GM18520 (cell line): ENCODE measurements at regions not wholly inside any gene's neighbourhood (a gene's known extent, or its start where the extent isn't known, plus 50 kb on each side); places are given as distances from the start of the nearest gene placed in this dataset.

Experiments used
- ATAC-seq: cut with Tn5 transposase; IDR thresholded peaks from one replicate; pipeline ENCODE4 v1.9.1; 2021; ENCODE audit not compliant: unreplicated experiment

- ATAC-seq = no peak
These were observed 56.2 kb downstream of the TAF11L14 start for GRCh38 chr5:17690473-17690872.

GRCh38 chr5:17691762-17692161 is 57.5 kb downstream of the TAF11L14 start:
- ATAC-seq = no peak

- ATAC-seq = no peak
These were observed 60.1 kb downstream of the TAF11L14 start for GRCh38 chr5:17694371-17694770.

- ATAC-seq = no peak
These were observed 60.7 kb downstream of the TAF11L14 start for GRCh38 chr5:17694914-17695313.

GRCh38 chr5:17696627-17697026 is 62.4 kb downstream of the TAF11L14 start:
- no peak for ATAC-seq

GRCh38 chr5:17697671-17698070 is 63.4 kb downstream of the TAF11L14 start:
- ATAC-seq = no peak

- no peak for ATAC-seq
These were observed 74.9 kb downstream of the TAF11L14 start for GRCh38 chr5:17709011-17709710.

- no peak for ATAC-seq
These were observed 79.0 kb downstream of the TAF11L14 start for GRCh38 chr5:17713301-17713700.

- no peak for ATAC-seq
These were observed 79.9 kb downstream of the TAF11L14 start for GRCh38 chr5:17714186-17714585.

- ATAC-seq = no peak
These were observed 85.3 kb downstream of the TAF11L14 start for GRCh38 chr5:17719592-17719991.

- no peak for ATAC-seq
These were observed 85.8 kb downstream of the TAF11L14 start for GRCh38 chr5:17720071-17720470.

- ATAC-seq = no peak
These were observed 89.6 kb downstream of the TAF11L14 start for GRCh38 chr5:17723876-17724275.

- no peak for ATAC-seq
These were observed 92.8 kb downstream of the TAF11L14 start for GRCh38 chr5:17727098-17727497.

- no peak for ATAC-seq
These were observed 96.2 kb downstream of the TAF11L14 start for GRCh38 chr5:17730421-17730820.

GRCh38 chr5:17732351-17732923 is 98.2 kb downstream of the TAF11L14 start:
- no peak for ATAC-seq

GRCh38 chr5:17734011-17734410 is 99.8 kb downstream of the TAF11L14 start:
- no peak for ATAC-seq

GRCh38 chr5:17735761-17736160 is 101.5 kb downstream of the TAF11L14 start:
- ATAC-seq = no peak

- ATAC-seq = no peak
These were observed 102.8 kb downstream of the TAF11L14 start for GRCh38 chr5:17737092-17737491.

- ATAC-seq = no peak
These were observed 104.2 kb downstream of the TAF11L14 start for GRCh38 chr5:17738446-17738845.

GRCh38 chr5:17743580-17744435 is 109.5 kb downstream of the TAF11L14 start:
- no peak for ATAC-seq

- no peak for ATAC-seq
These were observed 113.9 kb downstream of the TAF11L14 start for GRCh38 chr5:17748201-17748600.

- no peak for ATAC-seq
These were observed 114.7 kb downstream of the TAF11L14 start for GRCh38 chr5:17748941-17749340.
